MCF 10A (cell line): ENCODE measurements at regions not wholly inside any gene's neighbourhood (a gene's known extent, or its start where the extent isn't known, plus 50 kb on each side); places are given as distances from the start of the nearest gene placed in this dataset.

Source experiments
- BruUV-seq: library from RNA; stranded (reverse); fragments of 400-500 nt; replicated peaks from 2 replicates; lab custom pipeline; 2021; lab: Mats Ljungman, UMichigan
- CTCF ChIA-PET: fragments of 300-600 bp; sonication (Branson Sonifier 250); formaldehyde crosslinking; extraction: SDS; loops from one replicate; lab custom pipeline; 2021; ENCODE audit warnings: antibody characterized with exemption, inconsistent platforms; lab: Yijun Ruan, JAX
- POLR2A ChIA-PET: fragments of 300-600, 350-650 bp; sonication (Branson Sonifier 250); formaldehyde crosslinking; extraction: SDS; loops from one replicate; lab custom pipeline; 2020; ENCODE audit warnings: antibody characterized with exemption, inconsistent platforms; lab: Yijun Ruan, JAX
- DNase-seq: peaks from one replicate; pipeline ENCODE4 v3.0.0-alpha.2; 2018; ENCODE audit not compliant: unreplicated experiment
- H3K27ac Mint-ChIP-seq: one replicate; pipeline ENCODE4 v1.8.0; 2022; ENCODE audit warnings: mild to moderate bottlenecking, low read depth, mixed read lengths; ENCODE audit not compliant: unreplicated experiment
- H3K27me3 Mint-ChIP-seq: one replicate; pipeline ENCODE4 v1.8.0; 2022; ENCODE audit warnings: mixed read lengths; ENCODE audit not compliant: insufficient read depth, unreplicated experiment
- H3K36me3 Mint-ChIP-seq: one replicate; pipeline ENCODE4 v1.8.0; 2022; ENCODE audit warnings: mild to moderate bottlenecking, moderate library complexity, mixed read lengths; ENCODE audit not compliant: insufficient read depth, unreplicated experiment
- H3K4me1 Mint-ChIP-seq: one replicate; pipeline ENCODE4 v1.8.0; 2022; ENCODE audit warnings: mixed read lengths; ENCODE audit not compliant: insufficient read depth, unreplicated experiment
- H3K4me3 Mint-ChIP-seq: one replicate; pipeline ENCODE4 v1.8.0; 2022; ENCODE audit warnings: mild to moderate bottlenecking, moderate library complexity, mixed read lengths; ENCODE audit not compliant: unreplicated experiment
- H3K9me3 Mint-ChIP-seq: one replicate; pipeline ENCODE4 v1.8.0; 2022; ENCODE audit warnings: mixed read lengths; ENCODE audit not compliant: unreplicated experiment
- CTCF ChIP-seq: fragments of 200-600 bp; IDR thresholded peaks from one replicate; pipeline ENCODE4 v1.8.0; 2022; ENCODE audit warnings: antibody characterized with exemption, mild to moderate bottlenecking; ENCODE audit not compliant: unreplicated experiment
- intact Hi-C: fragments of 100-400 bp; cut with micrococcal nuclease; formaldehyde crosslinking; loops from 2 replicates; pipeline ENCODE4 v1.14.1; 2022

- H3K4me3 Mint-ChIP-seq: no peak overlapping the region
- H3K36me3 Mint-ChIP-seq: no peaks in the 10 kb centered on the region
- ChIA-PET POLR2A (no interaction called here), CTCF (no interaction called here)
- BruUV-seq: no TSS peak
- H3K27ac Mint-ChIP-seq: no peak overlapping the region
- no peaks in the 10 kb centered on the region for H3K9me3 Mint-ChIP-seq
- intact Hi-C loops: no loop called here
- TF ChIP-seq CTCF: no peak
- H3K4me1 Mint-ChIP-seq: peaks cover 22% of the 10 kb centered on the region
- DNase-seq: no peak
- no peaks in the 10 kb centered on the region for H3K27me3 Mint-ChIP-seq
These were observed 837.4 kb upstream of the ID2 start for GRCh38 chr2:7844414-7844965.

- Mint-ChIP-seq H3K4me1 (peaks cover 22% of the 10 kb centered on the region), H3K4me3 (no peak overlapping the region), H3K27ac (no peak overlapping the region), H3K9me3 (no peaks in the 10 kb centered on the region), H3K27me3 (no peaks in the 10 kb centered on the region), H3K36me3 (no peaks in the 10 kb centered on the region)
- TF ChIP-seq CTCF: no peak
- CTCF ChIA-PET: interaction anchor here (0.5 kb wide), 1 partner anchor 47 kb away, joined by 3 read pairs; no protein-coding TSS in a partner anchor
- BruUV-seq: no TSS peak
- DNase-seq: no peak
- intact Hi-C loops: no loop called here
- POLR2A ChIA-PET: no interaction called here
These were observed 836.5 kb upstream of the ID2 start for GRCh38 chr2:7845332-7845731.

GRCh38 chr2:7846607-7847006 lies 835.2 kb upstream of the ID2 start:
- Mint-ChIP-seq H3K4me3 (no peak overlapping the region), H3K27me3 (no peaks in the 10 kb centered on the region), H3K9me3 (no peaks in the 10 kb centered on the region), H3K36me3 (no peaks in the 10 kb centered on the region), H3K27ac (no peak overlapping the region), H3K4me1 (peaks cover 22% of the 10 kb centered on the region)
- ChIA-PET CTCF (interaction anchor here (0.6 kb wide), 1 partner anchor 58 kb away, joined by 4 read pairs; no protein-coding TSS in a partner anchor), POLR2A (no interaction called here)
- no TSS peak for BruUV-seq
- intact Hi-C loops: no loop called here
- DNase-seq: no peak
- no peak for TF ChIP-seq CTCF

- intact Hi-C loops: no loop called here
- H3K4me1 Mint-ChIP-seq: peaks cover 22% of the 10 kb centered on the region
- peak overlapping the region; percentile 17 for H3K27ac Mint-ChIP-seq
These were observed 834.5 kb upstream of the ID2 start for GRCh38 chr2:7847321-7847720.

More at GRCh38 chr2:7847321-7847720, 834.5 kb upstream of the ID2 start:
- Mint-ChIP-seq H3K4me3 (no peak overlapping the region), H3K36me3 (no peaks in the 10 kb centered on the region), H3K9me3 (no peaks in the 10 kb centered on the region), H3K27me3 (no peaks in the 10 kb centered on the region)
- CTCF ChIA-PET: interaction anchor here (0.6 to 0.7 kb wide), 2 partner anchors 59 to 93 kb away, joined by 3 to 4 read pairs; no protein-coding TSS in a partner anchor
- no TSS peak for BruUV-seq
- POLR2A ChIA-PET: interaction anchor here (0.6 kb wide), 1 partner anchor 24 kb away, joined by 3 read pairs; no protein-coding TSS in a partner anchor
- DNase-seq: no peak
- no peak for TF ChIP-seq CTCF
